Muscle layer of duodenum (tissue), 2 donors: ENCODE measurements at regions not wholly inside any gene's neighbourhood (a gene's known extent, or its start where the extent isn't known, plus 50 kb on each side); places are given as distances from the start of the nearest gene placed in this dataset.

Experiments used
- H3K27ac ChIP-seq: one replicate; pipeline ENCODE4 v1.7.0; 2013; ENCODE audit warnings: mild to moderate bottlenecking, low read length
- H3K27me3 ChIP-seq: one replicate; pipeline ENCODE4 v1.7.0; 2013; ENCODE audit warnings: low read depth, mild to moderate bottlenecking, control low read depth, low read length
- H3K36me3 ChIP-seq, 2 donors: one replicate each; pipeline ENCODE4 v1.7.0; 2013; ENCODE audit warnings: low read length in 2 of 2, control low read depth in 1 of 2, mild to moderate bottlenecking in 1 of 2; ENCODE audit not compliant: insufficient read depth in 2 of 2, control insufficient read depth in 1 of 2
- H3K4me1 ChIP-seq, 2 donors: one replicate each; pipeline ENCODE4 v1.7.0; 2013; ENCODE audit warnings: low read length in 2 of 2, mild to moderate bottlenecking in 2 of 2, control low read depth in 1 of 2, moderate library complexity in 1 of 2; ENCODE audit not compliant: insufficient read depth in 2 of 2, control insufficient read depth in 1 of 2
- H3K4me3 ChIP-seq, 2 donors: one replicate each; pipeline ENCODE4 v1.7.0; 2013; ENCODE audit warnings: low read length in 2 of 2, low read depth in 1 of 2, mild to moderate bottlenecking in 1 of 2
- H3K9me3 ChIP-seq, 2 donors: one replicate each; pipeline ENCODE4 v1.7.0; 2013; ENCODE audit warnings: low read length in 2 of 2, control low read depth in 1 of 2, mild to moderate bottlenecking in 1 of 2; ENCODE audit not compliant: control insufficient read depth in 1 of 2
- donor health status: healthy.

DNA sequence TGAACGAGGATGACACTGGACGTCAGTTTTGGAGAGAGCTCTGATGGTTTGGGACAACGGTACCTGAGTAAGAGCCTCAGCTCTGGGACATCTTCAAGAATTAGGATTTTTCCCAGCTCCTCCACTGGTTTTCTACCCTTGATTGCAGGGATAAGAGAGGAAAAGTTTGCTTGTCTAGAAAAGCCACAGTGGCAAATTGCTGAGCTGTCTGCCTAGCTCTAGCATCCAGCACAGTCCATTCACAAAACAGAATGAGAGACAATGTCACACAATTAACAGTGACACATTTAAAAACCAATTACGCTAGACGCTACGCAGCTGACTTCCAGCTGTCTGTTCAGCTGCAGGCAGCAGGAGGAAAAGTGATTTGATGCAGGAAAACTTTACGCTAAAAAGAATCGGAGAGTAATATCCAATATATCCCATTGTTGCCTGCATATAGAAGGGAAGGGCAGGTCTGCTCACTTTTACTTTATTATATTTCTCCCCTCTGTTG lies 168.1 kb upstream of the PRICKLE1 start:
- Histone ChIP-seq H3K4me1 (peaks cover 3 to 6% of the 10 kb centered on the region in 2 donors), H3K4me3 (no peak overlapping the region), H3K9me3 (no peaks in the 10 kb centered on the region), H3K27ac (no peak overlapping the region), H3K36me3 (no peaks in the 10 kb centered on the region), H3K27me3 (no peaks in the 10 kb centered on the region)

DNA sequence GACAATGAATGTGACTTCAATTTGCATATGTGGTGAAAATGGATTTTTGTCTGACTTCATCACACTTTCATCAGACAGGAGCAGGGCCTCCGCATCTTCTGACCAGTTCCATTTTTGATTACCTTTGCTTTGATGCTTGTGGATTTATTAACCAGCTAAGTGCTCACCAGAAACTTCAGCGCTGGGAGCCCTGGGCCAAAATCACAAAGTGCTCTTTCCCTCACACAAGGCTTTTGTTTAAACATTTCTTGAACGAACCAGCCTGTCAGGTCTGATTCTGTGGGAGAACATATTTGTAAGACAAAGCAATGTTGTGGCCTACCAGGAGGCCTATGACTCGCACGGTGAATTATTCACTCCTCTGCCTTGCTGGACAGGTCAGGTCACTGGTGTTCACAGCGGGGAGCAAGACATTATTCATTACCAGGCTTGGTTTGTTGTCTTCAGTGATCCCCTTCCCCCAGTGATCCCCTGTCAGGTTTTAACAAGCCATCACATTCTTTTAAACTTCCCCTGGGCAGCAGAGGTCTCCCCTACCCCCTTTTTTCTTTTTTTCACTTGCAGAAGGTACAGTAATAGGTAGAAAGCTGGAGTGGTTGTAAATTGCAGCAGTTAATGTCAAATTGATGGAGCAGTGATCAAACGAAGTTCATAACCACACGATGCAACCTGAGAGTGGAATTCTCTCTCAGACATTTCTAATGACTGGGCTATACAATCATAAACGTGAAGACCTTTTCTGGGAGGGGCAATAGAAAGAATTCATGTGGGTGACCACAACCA lies 167.5 kb upstream of the PRICKLE1 start:
- no peaks in the 10 kb centered on the region for H3K27me3 ChIP-seq
- peaks cover 3 to 6% of the 10 kb centered on the region in 2 donors for H3K4me1 ChIP-seq
- H3K36me3 ChIP-seq: no peaks in the 10 kb centered on the region
- H3K27ac ChIP-seq: no peak overlapping the region
- no peak overlapping the region for H3K4me3 ChIP-seq
- H3K9me3 ChIP-seq: no peaks in the 10 kb centered on the region

DNA sequence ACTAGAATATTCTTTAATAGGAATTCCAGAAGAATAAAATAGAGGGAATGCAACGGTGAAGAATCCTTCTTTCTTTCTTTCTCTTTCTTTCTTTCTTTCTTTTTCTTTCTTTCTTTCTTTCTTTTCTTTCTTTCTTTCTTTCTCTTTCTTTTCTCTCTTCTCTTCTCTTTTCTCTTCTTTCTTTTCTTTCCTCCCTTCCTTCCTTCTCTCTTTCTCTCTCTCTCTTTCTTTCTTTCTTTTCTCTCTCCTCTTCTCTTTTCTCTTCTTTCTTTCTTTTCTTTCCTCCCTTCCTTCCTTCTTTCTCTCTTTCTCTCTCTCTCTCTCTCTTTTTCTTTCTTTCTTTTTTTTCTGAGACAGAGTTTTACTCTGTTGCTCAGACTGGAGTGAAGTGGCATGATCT lies 160.8 kb upstream of the PRICKLE1 start:
- no peaks in the 10 kb centered on the region for H3K4me1 ChIP-seq
- H3K36me3 ChIP-seq: no peaks in the 10 kb centered on the region
- H3K27ac ChIP-seq: no peak overlapping the region
- H3K9me3 ChIP-seq: peaks cover 0 to 9% of the 10 kb centered on the region in 2 donors
- H3K27me3 ChIP-seq: no peaks in the 10 kb centered on the region
- H3K4me3 ChIP-seq: no peak overlapping the region

DNA sequence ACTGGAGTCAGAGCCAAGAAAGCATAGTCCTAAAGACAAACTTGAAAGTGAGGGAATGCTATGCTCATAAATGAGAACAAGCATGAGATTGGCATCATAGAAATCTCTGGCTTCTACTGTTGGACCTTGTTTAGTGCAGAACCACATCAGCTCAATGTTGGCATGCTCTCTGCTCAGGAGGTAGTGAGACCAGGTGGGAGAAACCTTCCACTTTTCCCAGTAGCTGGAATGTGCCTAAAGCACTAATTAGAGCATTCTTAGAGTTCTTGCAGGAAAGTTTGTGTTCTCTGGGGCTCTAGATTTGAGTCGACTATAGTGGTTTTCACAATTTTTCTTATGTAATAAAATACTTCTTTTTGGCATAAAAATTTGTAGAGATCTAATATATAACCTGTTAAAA lies 159.7 kb upstream of the PRICKLE1 start:
- no peaks in the 10 kb centered on the region for H3K27me3 ChIP-seq
- no peaks in the 10 kb centered on the region for H3K36me3 ChIP-seq
- H3K27ac ChIP-seq: no peak overlapping the region
- peaks cover 0 to 9% of the 10 kb centered on the region in 2 donors for H3K9me3 ChIP-seq
- H3K4me3 ChIP-seq: no peak overlapping the region
- H3K4me1 ChIP-seq: peaks cover 0 to 4% of the 10 kb centered on the region in 2 donors

DNA sequence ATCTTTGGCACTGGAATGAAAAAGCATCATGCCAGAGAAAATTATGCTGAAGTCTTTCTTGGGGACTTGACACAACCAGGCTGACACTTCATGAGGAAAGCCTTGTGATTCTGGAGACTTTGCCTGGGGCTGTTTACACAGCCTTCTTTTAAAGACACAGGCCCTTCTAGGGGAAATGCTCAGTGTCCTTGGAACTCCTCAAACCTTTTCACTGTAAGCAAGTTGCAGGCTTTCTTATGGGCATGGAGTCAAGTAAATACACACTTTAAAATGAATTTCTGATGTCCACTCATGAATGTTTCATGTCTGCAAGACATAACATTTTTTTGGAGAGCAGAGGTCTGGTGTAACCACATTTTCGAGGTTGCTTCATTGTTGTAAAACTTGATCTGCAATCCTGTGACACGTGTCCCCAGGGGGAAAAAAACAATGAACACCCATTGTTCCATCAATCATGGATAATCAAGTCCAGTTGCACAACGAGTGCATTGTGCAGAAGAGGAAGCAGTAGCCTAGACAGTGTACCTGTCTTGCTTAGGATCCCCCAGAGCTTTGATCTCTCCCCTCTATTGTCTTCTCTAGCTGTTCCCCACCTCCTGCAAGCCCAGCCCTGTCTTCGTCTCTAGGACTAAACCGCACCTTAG lies 155.1 kb upstream of the PRICKLE1 start:
- Histone ChIP-seq H3K27me3 (no peaks in the 10 kb centered on the region), H3K9me3 (peaks cover 0 to 9% of the 10 kb centered on the region in 2 donors), H3K36me3 (no peaks in the 10 kb centered on the region), H3K4me1 (peaks cover 0 to 12% of the 10 kb centered on the region in 2 donors), H3K4me3 (no peak overlapping the region), H3K27ac (no peak overlapping the region)

DNA sequence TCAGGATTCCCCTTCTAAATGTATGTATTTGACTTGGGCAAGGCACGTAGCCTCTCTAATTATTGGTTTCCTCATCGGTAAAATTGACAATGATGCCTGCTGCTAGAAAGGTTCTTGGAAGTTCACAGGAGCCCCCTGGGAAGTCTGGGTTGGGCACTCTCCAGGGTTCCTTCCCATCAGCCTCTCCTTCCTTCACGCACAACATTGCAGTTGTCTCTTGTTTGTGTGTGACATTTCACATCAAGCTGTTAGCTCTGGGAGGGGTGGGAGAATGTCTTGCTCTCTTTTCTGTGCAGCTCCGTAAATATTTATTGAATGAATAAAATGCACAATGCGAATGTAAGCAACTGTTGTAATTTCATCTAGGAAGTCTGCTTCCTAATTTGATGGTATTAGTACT lies 153.2 kb upstream of the PRICKLE1 start:
- Histone ChIP-seq H3K4me3 (no peak overlapping the region), H3K27me3 (no peaks in the 10 kb centered on the region), H3K36me3 (no peaks in the 10 kb centered on the region), H3K4me1 (peaks cover 0 to 12% of the 10 kb centered on the region in 2 donors), H3K27ac (no peak overlapping the region), H3K9me3 (peaks cover 0 to 9% of the 10 kb centered on the region in 2 donors)

DNA sequence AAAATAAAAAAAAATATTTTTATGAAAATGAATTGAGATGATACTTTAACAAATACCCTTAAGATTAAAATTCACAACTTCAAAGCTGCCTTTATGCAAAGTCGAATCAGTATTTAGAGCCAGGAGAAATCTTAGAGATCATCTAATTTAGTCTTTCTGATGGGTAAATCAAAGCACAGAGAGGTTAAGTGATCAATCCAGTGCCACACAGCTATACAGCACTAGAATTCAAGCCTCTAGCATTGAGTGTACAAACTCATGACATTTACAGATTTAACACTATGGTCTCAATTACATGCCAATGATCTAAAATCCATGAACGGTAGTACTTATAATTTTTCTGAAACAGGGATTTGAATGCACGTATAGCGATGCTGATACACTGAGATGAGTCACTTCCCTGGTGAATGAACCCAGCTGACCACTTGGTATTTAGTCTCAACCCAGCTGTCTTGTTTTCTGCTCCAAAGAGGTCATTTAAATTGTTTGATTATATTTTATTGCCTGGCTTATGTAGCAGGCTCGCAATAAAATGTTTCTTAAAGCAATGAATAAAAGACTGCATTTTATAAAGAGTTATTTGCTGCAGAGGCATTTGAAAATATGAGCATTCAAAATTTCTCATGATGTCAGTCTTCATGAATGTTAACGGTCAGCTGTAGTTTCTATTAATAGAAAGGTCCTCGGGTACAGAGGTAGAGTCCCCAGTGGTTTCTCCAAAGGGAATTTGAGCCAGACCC lies 152.4 kb upstream of the PRICKLE1 start:
- H3K27me3 ChIP-seq: no peaks in the 10 kb centered on the region
- H3K27ac ChIP-seq: no peak overlapping the region
- H3K4me3 ChIP-seq: no peak overlapping the region
- H3K36me3 ChIP-seq: no peaks in the 10 kb centered on the region
- peaks cover 0 to 12% of the 10 kb centered on the region in 2 donors for H3K4me1 ChIP-seq
- H3K9me3 ChIP-seq: peaks cover 0 to 9% of the 10 kb centered on the region in 2 donors

DNA sequence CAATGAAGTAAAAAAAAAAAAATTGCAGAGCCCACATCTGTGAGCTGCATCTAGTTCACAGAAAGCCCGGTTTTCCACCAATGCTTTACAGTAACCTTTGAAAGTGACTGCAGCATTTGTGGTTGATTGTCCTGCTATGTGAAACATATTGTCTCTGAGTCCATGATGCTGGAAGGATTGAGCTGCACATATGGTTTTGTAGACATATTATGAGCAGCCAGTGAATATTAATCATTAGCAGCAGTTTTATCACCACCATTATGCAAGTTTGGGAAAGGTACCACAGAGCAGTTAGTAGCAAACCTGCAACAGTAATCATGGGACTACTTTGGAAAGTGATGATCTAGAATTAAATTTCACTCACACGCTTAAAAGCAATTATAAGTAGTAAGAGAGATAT lies 151.5 kb upstream of the PRICKLE1 start:
- peaks cover 0 to 4% of the 10 kb centered on the region in 2 donors for H3K9me3 ChIP-seq

DNA sequence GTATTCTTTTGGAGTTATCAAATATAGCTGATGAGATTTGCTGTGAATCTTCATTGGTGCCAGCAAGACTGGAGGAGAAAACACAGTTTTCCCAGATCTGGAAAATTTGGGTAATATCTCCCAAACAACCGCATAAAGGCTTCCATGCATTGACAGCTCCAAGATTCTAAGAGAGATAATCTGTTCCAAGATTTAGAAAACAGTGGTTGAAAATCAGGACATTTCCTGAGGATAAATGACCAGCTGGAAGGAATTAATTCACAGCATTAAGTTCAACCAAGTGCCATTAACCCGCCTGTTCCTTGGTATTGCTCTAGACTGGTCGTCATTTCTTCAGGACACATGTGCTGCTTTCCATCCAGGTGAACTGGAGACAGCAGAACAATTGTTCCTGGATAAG lies 147.9 kb upstream of the PRICKLE1 start:
- Histone ChIP-seq H3K27me3 (no peaks in the 10 kb centered on the region), H3K4me1 (peaks cover 0 to 20% of the 10 kb centered on the region in 2 donors), H3K9me3 (no peaks in the 10 kb centered on the region), H3K36me3 (no peaks in the 10 kb centered on the region), H3K27ac (no peak overlapping the region), H3K4me3 (no peak overlapping the region)

More for the DNA sequence above, 151.5 kb upstream of the PRICKLE1 start:
- H3K36me3 ChIP-seq: no peaks in the 10 kb centered on the region
- peaks cover 0 to 15% of the 10 kb centered on the region in 2 donors for H3K4me1 ChIP-seq
- H3K4me3 ChIP-seq: no peak overlapping the region
- H3K27ac ChIP-seq: no peak overlapping the region
- no peaks in the 10 kb centered on the region for H3K27me3 ChIP-seq

DNA sequence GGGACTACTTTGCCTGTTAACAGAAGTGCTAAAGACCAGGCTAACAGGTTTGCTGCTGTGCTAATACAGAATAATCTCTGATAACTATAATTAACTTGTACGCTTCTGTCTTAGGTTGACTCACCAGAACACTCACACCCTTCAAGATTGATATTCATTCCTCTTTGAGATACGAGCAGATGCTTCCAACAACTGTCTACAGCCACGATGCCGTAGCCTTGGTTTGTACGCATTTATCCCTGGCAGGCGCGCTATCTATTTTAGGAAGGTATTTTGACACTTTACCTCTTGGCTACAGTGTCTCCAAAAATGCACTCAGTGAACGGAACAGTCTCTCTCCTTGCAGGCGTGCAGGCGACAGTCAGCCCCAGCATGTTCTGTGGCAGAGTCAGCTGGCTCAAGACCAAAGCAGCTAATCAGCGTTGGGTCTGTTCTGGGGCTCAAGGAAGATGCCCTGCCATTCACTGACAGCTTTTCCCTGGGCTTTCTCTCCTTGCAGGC lies 146.4 kb upstream of the PRICKLE1 start:
- H3K4me3 ChIP-seq: no peak overlapping the region
- H3K36me3 ChIP-seq: no peaks in the 10 kb centered on the region
- H3K4me1 ChIP-seq: peaks cover 0 to 12% of the 10 kb centered on the region in 2 donors
- no peaks in the 10 kb centered on the region for H3K27me3 ChIP-seq
- no peaks in the 10 kb centered on the region for H3K9me3 ChIP-seq
- no peak overlapping the region for H3K27ac ChIP-seq

DNA sequence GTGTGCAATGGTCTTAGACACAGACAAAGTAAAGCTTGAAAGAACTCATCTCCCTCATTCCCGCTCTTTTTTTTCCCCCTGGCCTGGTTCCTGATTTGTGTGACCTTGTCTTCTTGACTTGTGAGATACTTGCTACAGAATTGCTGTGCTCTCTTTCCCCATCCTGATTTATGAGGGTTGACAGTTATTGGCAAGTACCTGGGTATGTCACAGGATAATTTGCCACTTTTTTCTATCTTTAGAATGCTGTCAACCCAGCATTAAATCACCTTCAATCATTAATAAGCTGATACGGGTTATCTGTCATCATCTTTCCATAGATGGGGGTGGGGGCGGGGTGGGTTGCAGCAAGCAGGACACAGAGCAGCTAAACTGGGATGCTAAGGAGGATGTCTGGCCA lies 144.4 kb upstream of the PRICKLE1 start:
- Histone ChIP-seq H3K4me1 (peaks cover 0 to 12% of the 10 kb centered on the region in 2 donors), H3K9me3 (no peaks in the 10 kb centered on the region), H3K27ac (no peak overlapping the region), H3K27me3 (no peaks in the 10 kb centered on the region), H3K36me3 (no peaks in the 10 kb centered on the region), H3K4me3 (no peak overlapping the region)
